AG09309 (cell line): ENCODE measurements at regions not wholly inside any gene's neighbourhood (a gene's known extent, or its start where the extent isn't known, plus 50 kb on each side); places are given as distances from the start of the nearest gene placed in this dataset.

Experiments
- DNase-seq: peaks from one replicate; pipeline ENCODE4 v3.0.0-alpha.2; 2010; ENCODE audit warnings: low read depth
- H3K4me3 ChIP-seq: 2 replicates; pipeline ENCODE4 v1.5.1; 2011; ENCODE audit warnings: mild to moderate bottlenecking, low read depth, low read length, moderate library complexity; ENCODE audit not compliant: control insufficient read depth
- TF ChIP-seq, protein P1 (sequence below): IDR thresholded peaks from 2 replicates; pipeline ENCODE4 v1.5.1; 2011; ENCODE audit warnings: mild to moderate bottlenecking, low read depth, low read length, inconsistent platforms; ENCODE audit not compliant: insufficient read depth, control insufficient read depth; ENCODE audit errors: missing control alignments

DNA sequence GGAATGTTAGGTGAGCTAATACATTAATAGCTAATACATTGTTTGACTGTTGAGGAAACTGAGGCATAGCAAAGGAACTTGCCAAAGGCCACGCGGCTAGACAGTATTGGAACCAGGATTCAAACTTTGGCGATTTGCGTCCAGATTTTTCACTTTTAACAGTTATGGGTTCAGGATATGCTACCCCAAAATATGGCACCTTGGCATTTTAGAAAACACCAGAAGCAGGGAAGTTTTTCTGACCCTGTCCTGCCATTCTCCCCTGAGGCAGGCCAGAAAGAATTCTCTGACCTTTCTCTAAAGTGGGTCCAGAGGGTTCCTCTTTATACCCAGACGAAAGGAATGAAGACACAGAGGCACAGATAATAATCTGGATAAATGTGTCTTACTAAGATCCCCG is 166.9 kb downstream of the MYCN start:
- DNase-seq, result no peak

DNA sequence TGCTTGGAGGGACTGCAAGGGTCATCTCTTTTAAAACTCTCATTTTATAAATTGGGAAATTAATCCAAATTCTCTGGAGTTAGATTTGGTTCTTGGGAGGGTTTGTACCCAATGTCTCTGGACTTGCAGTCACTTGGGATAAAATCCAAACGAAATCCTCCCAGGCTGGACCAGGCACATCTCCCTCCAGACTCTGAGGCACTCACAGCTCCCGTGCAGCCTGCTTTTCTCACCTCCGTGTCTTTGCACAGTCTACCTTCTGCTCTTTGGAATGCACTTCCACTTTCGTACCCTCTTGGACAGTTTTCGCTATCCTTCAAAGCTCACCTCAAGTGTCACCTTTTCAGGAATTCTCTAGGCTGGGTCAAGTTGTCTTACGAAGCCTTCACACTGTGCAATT is 166.3 kb downstream of the MYCN start:
- TF ChIP-seq, protein P1, sequence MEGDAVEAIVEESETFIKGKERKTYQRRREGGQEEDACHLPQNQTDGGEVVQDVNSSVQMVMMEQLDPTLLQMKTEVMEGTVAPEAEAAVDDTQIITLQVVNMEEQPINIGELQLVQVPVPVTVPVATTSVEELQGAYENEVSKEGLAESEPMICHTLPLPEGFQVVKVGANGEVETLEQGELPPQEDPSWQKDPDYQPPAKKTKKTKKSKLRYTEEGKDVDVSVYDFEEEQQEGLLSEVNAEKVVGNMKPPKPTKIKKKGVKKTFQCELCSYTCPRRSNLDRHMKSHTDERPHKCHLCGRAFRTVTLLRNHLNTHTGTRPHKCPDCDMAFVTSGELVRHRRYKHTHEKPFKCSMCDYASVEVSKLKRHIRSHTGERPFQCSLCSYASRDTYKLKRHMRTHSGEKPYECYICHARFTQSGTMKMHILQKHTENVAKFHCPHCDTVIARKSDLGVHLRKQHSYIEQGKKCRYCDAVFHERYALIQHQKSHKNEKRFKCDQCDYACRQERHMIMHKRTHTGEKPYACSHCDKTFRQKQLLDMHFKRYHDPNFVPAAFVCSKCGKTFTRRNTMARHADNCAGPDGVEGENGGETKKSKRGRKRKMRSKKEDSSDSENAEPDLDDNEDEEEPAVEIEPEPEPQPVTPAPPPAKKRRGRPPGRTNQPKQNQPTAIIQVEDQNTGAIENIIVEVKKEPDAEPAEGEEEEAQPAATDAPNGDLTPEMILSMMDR, result no peak
- H3K4me3 ChIP-seq, result no peak overlapping the region
- DNase-seq, result no peak

More for the DNA sequence above, 166.9 kb downstream of the MYCN start:
- TF ChIP-seq, protein P1, result no peak
- no peak overlapping the region for H3K4me3 ChIP-seq

DNA sequence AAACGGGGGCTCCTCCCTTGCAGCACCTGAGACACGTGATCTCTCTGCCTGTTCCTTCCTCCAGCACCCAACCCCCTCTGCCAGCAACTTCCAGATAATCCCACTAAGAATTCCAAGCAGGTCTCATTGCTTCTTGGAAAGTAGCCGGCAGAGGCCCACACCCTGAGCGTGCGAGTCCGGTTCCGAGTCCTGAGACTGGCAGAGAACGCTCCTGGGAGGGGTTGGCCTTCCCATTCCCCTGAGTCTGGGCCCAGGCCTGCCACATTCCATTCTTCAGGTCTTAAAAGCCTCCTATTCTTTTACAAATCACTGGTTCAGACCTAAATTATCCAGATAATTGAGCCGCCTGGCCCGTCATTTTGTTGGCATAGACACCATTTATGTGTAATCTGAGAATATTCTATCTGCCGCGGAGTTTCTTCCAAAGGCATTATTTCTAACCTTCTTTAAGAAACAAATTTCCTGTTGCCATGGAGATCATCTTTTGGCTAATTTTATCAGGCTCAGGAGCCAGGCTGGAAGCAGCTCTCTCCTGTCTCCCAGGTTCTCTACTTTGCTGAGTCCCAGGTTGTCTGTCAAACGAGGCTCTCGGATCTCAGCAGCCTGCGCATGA is 165.4 kb downstream of the MYCN start:
- TF ChIP-seq, protein P1, result no peak
- H3K4me3 ChIP-seq, result no peak overlapping the region
- no peak for DNase-seq

DNA sequence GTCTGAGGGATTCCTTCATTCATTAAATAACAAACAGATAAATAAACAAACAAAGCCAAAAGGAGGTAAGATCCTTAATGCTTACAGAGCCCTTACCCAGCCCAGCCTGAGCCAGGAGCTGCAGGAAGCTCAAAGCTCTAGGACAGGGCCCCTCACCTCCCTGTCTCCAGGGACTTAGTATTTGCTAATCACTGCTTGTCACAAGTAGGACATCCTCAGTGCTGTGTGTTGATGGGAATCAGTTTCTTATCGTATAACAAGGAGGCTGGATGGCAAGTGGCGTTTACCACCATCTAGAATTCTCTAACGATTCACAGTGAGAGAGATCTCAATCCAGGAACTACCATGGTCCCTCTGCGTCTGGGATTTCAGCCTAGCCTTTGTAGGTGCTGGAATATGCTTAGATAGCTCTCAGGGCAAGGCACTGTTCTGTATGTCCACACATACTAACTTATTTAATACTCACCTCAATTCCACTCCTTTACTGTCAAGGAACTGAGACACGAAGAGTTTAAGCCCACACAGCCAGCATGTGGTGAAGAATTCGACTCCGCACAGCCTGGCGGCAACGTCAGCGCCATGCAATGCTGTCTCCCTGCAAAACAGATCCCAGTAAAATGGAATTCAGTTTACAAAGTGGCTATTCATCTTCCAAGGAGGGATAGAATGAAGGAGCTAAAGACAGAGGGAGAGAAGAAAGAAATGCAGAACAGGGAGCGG is 164.8 kb downstream of the MYCN start:
- DNase-seq, result no peak
- TF ChIP-seq, protein P1, result no peak
- H3K4me3 ChIP-seq, result no peak overlapping the region

DNA sequence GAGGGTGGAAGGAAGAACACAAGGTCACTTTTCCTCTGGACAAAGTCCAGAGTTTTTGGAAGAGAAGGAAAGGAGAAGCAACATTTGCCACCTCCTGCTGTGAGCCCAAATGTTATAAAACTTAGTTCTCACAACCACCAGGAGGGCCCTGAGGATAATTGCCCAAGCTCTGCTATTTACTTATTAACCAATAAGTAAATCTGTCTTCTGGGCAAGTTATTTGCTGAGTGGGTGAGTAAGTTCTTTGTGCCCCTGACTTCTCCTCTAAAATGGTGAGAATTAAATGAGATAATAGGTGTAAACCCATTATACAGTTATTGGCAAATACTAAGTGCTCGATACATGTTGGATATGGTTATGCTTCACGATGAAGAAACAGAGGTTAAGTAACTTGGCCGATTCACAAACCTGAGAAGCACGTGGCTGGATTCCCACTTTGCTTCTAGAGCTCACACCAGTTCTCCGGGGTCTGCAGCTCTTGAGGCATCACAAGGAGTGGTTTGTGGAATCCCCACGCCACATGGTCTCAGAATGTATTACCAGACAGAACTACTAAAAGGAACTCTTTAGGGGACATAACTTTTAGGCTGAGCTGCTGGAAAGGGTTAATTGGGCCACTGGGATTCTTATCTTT is 164.1 kb downstream of the MYCN start:
- TF ChIP-seq, protein P1, result no peak
- H3K4me3 ChIP-seq, result no peak overlapping the region
- no peak for DNase-seq

DNA sequence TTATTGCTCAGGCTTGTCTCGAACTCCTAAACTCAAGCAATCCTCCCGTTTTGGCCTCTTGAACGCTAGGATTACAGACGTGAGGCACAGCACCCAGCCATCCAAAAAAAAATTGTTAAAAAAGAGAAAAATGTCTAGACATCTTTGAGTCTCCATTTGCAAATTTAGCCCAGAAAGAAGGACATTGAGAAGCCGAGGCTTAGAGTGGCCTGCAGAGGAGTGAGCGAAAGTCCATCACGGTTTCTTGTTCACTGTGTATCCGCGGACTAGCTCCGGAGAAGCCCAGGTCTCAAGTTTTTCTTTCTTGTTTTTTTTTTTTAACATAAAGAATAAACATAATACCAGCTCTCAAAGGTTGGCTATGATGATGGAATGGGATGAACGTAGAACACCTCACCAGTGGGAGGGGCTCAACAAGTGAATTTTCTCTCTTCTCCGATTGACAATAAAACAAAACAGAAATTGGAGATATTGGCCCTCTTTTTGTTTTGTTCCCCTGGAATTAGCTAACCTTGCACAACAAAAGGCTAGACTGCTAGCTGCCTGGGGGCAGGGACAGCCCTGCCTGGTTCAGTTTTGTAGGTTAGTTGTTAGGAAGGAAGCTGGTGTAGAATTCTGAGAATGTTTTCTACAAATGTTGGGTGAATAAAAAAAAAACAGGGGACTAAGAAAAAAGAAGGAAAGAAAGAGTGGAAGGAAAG is 163.4 kb downstream of the MYCN start:
- no peak for DNase-seq
- TF ChIP-seq, protein P1, result no peak
- no peak overlapping the region for H3K4me3 ChIP-seq
